IPS DF 6.9 (cell line): ENCODE measurements at regions not wholly inside any gene's neighbourhood (a gene's known extent, or its start where the extent isn't known, plus 50 kb on each side); places are given as distances from the start of the nearest gene placed in this dataset.

Source experiments
- DNase-seq: peaks from one replicate; pipeline ENCODE4 v3.0.0-alpha.2; 2013; ENCODE audit warnings: low read depth, low spot score
- H3K27ac ChIP-seq: one replicate; pipeline ENCODE4 v1.5.1; 2013; ENCODE audit warnings: low read length, control low read depth
- H3K27me3 ChIP-seq: 2 replicates; pipeline ENCODE4 v1.6.1; 2013; ENCODE audit warnings: mild to moderate bottlenecking, low read length; ENCODE audit not compliant: control insufficient read depth, insufficient read depth
- H3K36me3 ChIP-seq: 2 replicates; pipeline ENCODE4 v1.6.1; 2013; ENCODE audit warnings: low read length; ENCODE audit not compliant: control insufficient read depth, insufficient read depth
- H3K4me1 ChIP-seq: 2 replicates; pipeline ENCODE4 v1.6.1; 2013; ENCODE audit warnings: low read length; ENCODE audit not compliant: control insufficient read depth, insufficient read depth
- H3K4me3 ChIP-seq: 2 replicates; pipeline ENCODE4 v1.5.1; 2013; ENCODE audit warnings: mild to moderate bottlenecking, low read length
- H3K9me3 ChIP-seq: 2 replicates; pipeline ENCODE4 v1.6.1; 2013; ENCODE audit warnings: low read length, inconsistent platforms; ENCODE audit not compliant: control insufficient read depth, insufficient read depth
- WGBS: extraction: QIAGEN DNeasy Blood & Tissue Kit; methylation state at CpG from one replicate; pipeline ENCODE4 v1.1.7; 2013; ENCODE audit warnings: mixed read lengths, missing lambda C conversion rate; ENCODE audit not compliant: insufficient read length, insufficient coverage; 5-methylcytosine and 5-hydroxymethylcytosine counted together

- H3K27ac ChIP-seq, result no peak overlapping the region
- no peak for DNase-seq
Observed at GRCh38 chr3:115351193-115351592, 204.1 kb upstream of the ZBTB20 start.

GRCh38 chr3:115354010-115354409, 206.9 kb upstream of the ZBTB20 start:
- Histone ChIP-seq H3K27me3 (no peaks in the 10 kb centered on the region), H3K4me1 (no peaks in the 10 kb centered on the region; the same call in 1 of the 2 replicates), H3K4me3 (no peak overlapping the region), H3K36me3 (no peaks in the 10 kb centered on the region), H3K27ac (no peak overlapping the region), H3K9me3 (no peaks in the 10 kb centered on the region)
- no CpG with 5 or more reads among the region's 3 CpGs for WGBS
- DNase-seq, result no peak

More at GRCh38 chr3:115351193-115351592, 204.1 kb upstream of the ZBTB20 start:
- Histone ChIP-seq H3K4me3 (no peak overlapping the region), H3K4me1 (no peaks in the 10 kb centered on the region; the same call in 1 of the 2 replicates), H3K27me3 (no peaks in the 10 kb centered on the region), H3K36me3 (no peaks in the 10 kb centered on the region), H3K9me3 (no peaks in the 10 kb centered on the region)
- WGBS, result no CpG with 5 or more reads among the region's 4 CpGs

- H3K4me1 ChIP-seq, result no peaks in the 10 kb centered on the region
- H3K36me3 ChIP-seq, result no peaks in the 10 kb centered on the region
- no peaks in the 10 kb centered on the region for H3K27me3 ChIP-seq
- WGBS, result no CpG with 5 or more reads among the region's 2 CpGs
- no peak for DNase-seq
- H3K9me3 ChIP-seq, result no peaks in the 10 kb centered on the region
- no peak overlapping the region for H3K27ac ChIP-seq
- H3K4me3 ChIP-seq, result no peak overlapping the region
Observed at GRCh38 chr3:115357456-115357855, 210.4 kb upstream of the ZBTB20 start.

GRCh38 chr3:115359536-115359935, 212.4 kb upstream of the ZBTB20 start:
- H3K4me3 ChIP-seq, result no peak overlapping the region
- no peak for DNase-seq
- no peaks in the 10 kb centered on the region for H3K9me3 ChIP-seq
- H3K27ac ChIP-seq, result no peak overlapping the region
- WGBS, result no CpG with 5 or more reads among the region's 2 CpGs
- no peaks in the 10 kb centered on the region for H3K36me3 ChIP-seq
- H3K4me1 ChIP-seq, result no peaks in the 10 kb centered on the region
- no peaks in the 10 kb centered on the region for H3K27me3 ChIP-seq

GRCh38 chr3:115361806-115362205, 214.7 kb upstream of the ZBTB20 start:
- no peaks in the 10 kb centered on the region for H3K36me3 ChIP-seq
- no CpG with 5 or more reads among the region's 1 CpG for WGBS

GRCh38 chr3:115363071-115363470, 216.0 kb upstream of the ZBTB20 start:
- Histone ChIP-seq H3K36me3 (no peaks in the 10 kb centered on the region), H3K27me3 (no peaks in the 10 kb centered on the region), H3K4me3 (no peak overlapping the region), H3K4me1 (no peaks in the 10 kb centered on the region), H3K27ac (no peak overlapping the region), H3K9me3 (no peaks in the 10 kb centered on the region)
- no CpG with 5 or more reads among the region's 1 CpG for WGBS
- DNase-seq, result no peak

More at GRCh38 chr3:115361806-115362205, 214.7 kb upstream of the ZBTB20 start:
- DNase-seq, result no peak
- Histone ChIP-seq H3K27ac (no peak overlapping the region), H3K27me3 (no peaks in the 10 kb centered on the region), H3K4me3 (no peak overlapping the region), H3K4me1 (no peaks in the 10 kb centered on the region), H3K9me3 (no peaks in the 10 kb centered on the region)

- Histone ChIP-seq H3K9me3 (no peaks in the 10 kb centered on the region), H3K4me3 (no peak overlapping the region), H3K27ac (no peak overlapping the region), H3K36me3 (no peaks in the 10 kb centered on the region), H3K4me1 (no peaks in the 10 kb centered on the region), H3K27me3 (no peaks in the 10 kb centered on the region)
- DNase-seq, result no peak
- WGBS, result no CpG with 5 or more reads among the region's 1 CpG
Observed at GRCh38 chr3:115369021-115369420, 221.9 kb upstream of the ZBTB20 start.

- H3K4me1 ChIP-seq, result no peaks in the 10 kb centered on the region
- no peaks in the 10 kb centered on the region for H3K36me3 ChIP-seq
- no peak overlapping the region for H3K4me3 ChIP-seq
- no peaks in the 10 kb centered on the region for H3K9me3 ChIP-seq
- no peaks in the 10 kb centered on the region for H3K27me3 ChIP-seq
- DNase-seq, result no peak
- no peak overlapping the region for H3K27ac ChIP-seq
- no CpG with 5 or more reads among the region's 2 CpGs for WGBS
Observed at GRCh38 chr3:115375362-115375761, 228.3 kb upstream of the ZBTB20 start.

GRCh38 chr3:115380883-115381572, 233.9 kb upstream of the ZBTB20 start:
- DNase-seq, result no peak
- no peaks in the 10 kb centered on the region for H3K36me3 ChIP-seq
- no CpG with 5 or more reads among the region's 3 CpGs for WGBS
- H3K9me3 ChIP-seq, result no peaks in the 10 kb centered on the region
- H3K4me1 ChIP-seq, result 0 out of 2 replicates have a peak, but pooled peaks cover 1% of the 10 kb centered on the region
- H3K27me3 ChIP-seq, result no peaks in the 10 kb centered on the region
- no peak overlapping the region for H3K27ac ChIP-seq
- no peak overlapping the region for H3K4me3 ChIP-seq

GRCh38 chr3:115381573-115381912, 234.5 kb upstream of the ZBTB20 start:
- Histone ChIP-seq H3K36me3 (no peaks in the 10 kb centered on the region), H3K27ac (no peak overlapping the region), H3K9me3 (no peaks in the 10 kb centered on the region), H3K4me1 (0 out of 2 replicates have a peak, but pooled peaks cover 1% of the 10 kb centered on the region), H3K27me3 (no peaks in the 10 kb centered on the region), H3K4me3 (no peak overlapping the region)
- DNase-seq, result no peak
- WGBS, result no CpG with 5 or more reads among the region's 5 CpGs

- Histone ChIP-seq H3K36me3 (no peaks in the 10 kb centered on the region), H3K4me3 (no peak overlapping the region), H3K4me1 (0 out of 2 replicates have a peak, but pooled peaks cover 1% of the 10 kb centered on the region), H3K27ac (no peak overlapping the region), H3K27me3 (no peaks in the 10 kb centered on the region), H3K9me3 (no peaks in the 10 kb centered on the region)
- WGBS, result no CpG with 5 or more reads among the region's 1 CpG
- no peak for DNase-seq
Observed at GRCh38 chr3:115381931-115382330, 234.8 kb upstream of the ZBTB20 start.
